PFSK-1 (cell line): ENCODE measurements at regions not wholly inside any gene's neighbourhood (a gene's known extent, or its start where the extent isn't known, plus 50 kb on each side); places are given as distances from the start of the nearest gene placed in this dataset.

Experiments used
- FOXP2 ChIP-seq: optimal IDR thresholded peaks from 2 replicates; pipeline ENCODE3; 2011; ENCODE audit warnings: borderline replicate concordance, control low read depth, inconsistent platforms; ENCODE audit not compliant: insufficient read depth; ENCODE audit errors: extremely low read length, extremely low read depth
- POLR2AphosphoS5 ChIP-seq: IDR thresholded peaks from 2 replicates; pipeline ENCODE4 v1.6.1; 2012; ENCODE audit warnings: low read depth, mild to moderate bottlenecking, control low read depth, low read length, moderate library complexity
- REST ChIP-seq, 2 experiments: IDR thresholded peaks; 2 replicates each; pipeline versions ENCODE4 v1.6.1 to v1.8.0; 2011 to 2012; ENCODE audit warnings: low read depth in 2 of 2, low read length in 2 of 2, control low read depth in 1 of 2, inconsistent platforms in 1 of 2, mild to moderate bottlenecking in 1 of 2, moderate library complexity in 1 of 2; ENCODE audit not compliant: insufficient read depth in 1 of 2
- SIN3A ChIP-seq: IDR thresholded peaks from 2 replicates; pipeline ENCODE4 v1.6.1; 2012; ENCODE audit warnings: mild to moderate bottlenecking, low read length, moderate library complexity, borderline replicate concordance; ENCODE audit not compliant: insufficient read depth
- TAF1 ChIP-seq: IDR thresholded peaks from 2 replicates; pipeline ENCODE4 v1.6.1; 2012; ENCODE audit warnings: low read length, control low read depth, borderline replicate concordance; ENCODE audit not compliant: insufficient read depth

- no peak for TF ChIP-seq SIN3A
- TF ChIP-seq TAF1, result no peak
- TF ChIP-seq REST (IDR thresholded peaks at IDR 0.05; ENCODE audit: insufficient read depth in 1 of 2, low read depth in 2 of 2, low read length in 2 of 2), result no peak
- TF ChIP-seq FOXP2, result no peak
- no peak for TF ChIP-seq POLR2AphosphoS5
Measured at GRCh38 chr13:29909081-29909730, 58.8 kb upstream of the UBL3 start.

- TF ChIP-seq FOXP2 (no peak), REST (IDR thresholded peaks at IDR 0.05; ENCODE audit: insufficient read depth in 1 of 2, low read depth in 2 of 2, low read length in 2 of 2) (no peak), SIN3A (no peak), POLR2AphosphoS5 (no peak), TAF1 (no peak)
Measured at GRCh38 chr13:29908416-29909080, 58.1 kb upstream of the UBL3 start.

- TF ChIP-seq POLR2AphosphoS5 (no peak), SIN3A (no peak), FOXP2 (no peak), REST (IDR thresholded peaks at IDR 0.05; ENCODE audit: insufficient read depth in 1 of 2, low read depth in 2 of 2, low read length in 2 of 2) (no peak), TAF1 (no peak)
Measured at GRCh38 chr13:29907670-29908069, 57.3 kb upstream of the UBL3 start.

GRCh38 chr13:29906432-29907011, 56.1 kb upstream of the UBL3 start:
- no peak for TF ChIP-seq TAF1
- no peak for TF ChIP-seq POLR2AphosphoS5
- TF ChIP-seq REST (IDR thresholded peaks at IDR 0.05; ENCODE audit: insufficient read depth in 1 of 2, low read depth in 2 of 2, low read length in 2 of 2), result no peak
- no peak for TF ChIP-seq FOXP2
- no peak for TF ChIP-seq SIN3A
